NCI-H345 treated with DMSO at 0.1 percent for 48 hours (cell line): ENCODE measurements at regions not wholly inside any gene's neighbourhood (a gene's known extent, or its start where the extent isn't known, plus 50 kb on each side); places are given as distances from the start of the nearest gene placed in this dataset.

Source experiments
- DNase-seq: peaks from one replicate; lab custom pipeline; 2025; ENCODE audit not compliant: unreplicated experiment; lab: John Stamatoyannopoulos, UW

DNA sequence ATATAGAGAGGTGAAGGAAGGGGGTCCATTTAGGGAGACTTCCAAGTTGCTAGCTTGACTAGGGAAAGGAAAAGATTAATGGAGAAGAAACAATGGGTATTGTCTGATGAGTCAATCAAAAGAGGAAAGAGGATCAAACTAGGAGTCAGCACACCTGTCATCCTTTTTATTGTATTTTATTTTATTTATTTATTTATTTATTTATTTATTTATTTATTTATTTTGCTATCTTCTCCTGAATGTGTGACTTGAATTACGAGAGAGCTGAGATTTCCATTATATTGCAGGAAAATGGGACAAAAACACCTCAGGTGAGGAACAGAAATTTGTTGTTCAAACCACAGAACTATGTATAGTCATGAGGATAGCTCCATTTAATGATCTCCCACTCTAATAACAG is 58.9 kb downstream of the NUDT11 start:
- no peak for DNase-seq

DNA sequence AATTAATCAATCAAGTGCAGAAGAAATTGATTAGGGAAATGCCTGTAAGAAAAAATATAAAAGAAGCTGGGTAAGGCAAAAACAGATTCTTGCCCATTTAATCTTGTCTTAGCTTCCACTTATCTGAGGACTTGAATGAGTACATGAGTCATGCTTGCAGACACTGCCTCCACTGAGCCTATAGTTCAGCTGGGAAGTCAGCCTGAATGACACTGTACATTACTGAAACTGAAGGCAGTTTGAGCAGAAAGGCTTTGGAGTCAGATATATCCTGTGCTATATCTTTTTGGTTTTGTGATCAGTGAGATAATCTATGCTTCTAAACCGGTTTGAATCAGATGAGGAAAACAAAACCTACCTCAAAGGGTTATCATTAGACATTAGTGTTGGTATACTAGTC is 61.3 kb downstream of the NUDT11 start:
- no peak for DNase-seq

DNA sequence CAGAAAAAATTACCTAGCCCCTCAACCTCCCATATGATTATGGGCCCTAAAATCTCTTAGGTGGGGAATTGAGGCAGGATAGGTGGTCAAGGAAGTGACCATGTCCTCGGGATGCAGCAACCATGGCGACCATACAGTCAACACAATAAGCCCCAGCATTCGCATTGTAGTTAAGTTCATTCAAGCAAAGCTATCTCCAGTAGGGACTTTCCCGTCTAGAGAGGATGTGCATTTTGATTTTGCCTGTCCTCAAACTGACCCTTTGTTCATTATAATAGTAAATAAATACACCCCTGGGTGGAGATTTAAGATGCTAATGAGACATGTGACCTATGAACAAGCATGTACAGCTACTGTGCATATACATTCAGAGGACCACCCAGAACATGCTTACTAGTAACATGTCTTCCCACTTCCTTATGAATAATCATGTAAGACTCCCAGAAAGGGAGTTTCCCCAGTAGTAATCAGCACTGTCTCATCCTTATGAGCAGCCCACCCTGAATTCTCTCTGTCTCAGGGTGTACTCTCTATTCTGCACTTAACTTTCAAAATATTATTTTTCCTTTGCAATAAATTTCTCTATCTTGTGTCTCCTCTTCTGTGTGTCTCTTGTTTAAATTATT is 74.3 kb downstream of the NUDT11 start:
- DNase-seq = no peak

DNA sequence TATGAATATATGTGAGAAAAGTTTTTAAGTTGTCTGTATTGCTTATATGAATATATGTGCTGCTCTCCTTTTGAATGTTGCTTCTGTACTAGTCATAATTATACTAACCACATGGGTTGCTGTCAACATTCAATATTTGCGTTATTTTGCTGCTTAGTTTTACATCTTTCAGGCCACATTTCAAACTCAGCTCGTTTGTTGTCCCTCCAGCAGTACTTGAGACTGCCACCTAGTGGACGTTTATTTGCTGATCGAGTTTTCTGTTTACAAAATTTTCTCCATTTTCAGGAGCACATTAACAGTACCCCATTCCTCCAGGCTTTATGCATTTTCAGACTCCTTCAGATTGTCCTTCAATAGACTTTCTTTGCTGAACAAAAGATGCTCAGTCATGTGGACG is 75.8 kb downstream of the NUDT11 start:
- DNase-seq = peak; percentile 14

DNA sequence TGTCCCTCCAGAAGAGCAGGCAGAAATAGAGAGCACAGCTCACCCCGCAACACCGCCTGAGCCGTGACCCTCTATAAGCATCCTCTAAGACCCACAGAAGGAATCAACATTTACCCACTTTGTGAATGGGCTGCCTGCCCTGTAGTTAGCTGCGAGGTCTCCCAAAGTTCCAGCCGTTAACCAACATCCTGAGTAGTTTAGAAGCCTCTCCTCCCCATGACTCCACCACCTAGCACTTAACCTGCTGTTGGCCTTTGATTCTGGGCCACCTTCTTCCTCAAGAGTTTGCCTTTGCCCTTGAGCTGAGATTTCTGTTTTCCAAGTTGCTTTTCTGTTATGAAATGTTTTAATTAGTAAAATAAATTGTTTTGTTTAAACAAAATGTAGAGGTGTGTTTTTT is 75.8 kb downstream of the NUDT10 start:
- DNase-seq = no peak

DNA sequence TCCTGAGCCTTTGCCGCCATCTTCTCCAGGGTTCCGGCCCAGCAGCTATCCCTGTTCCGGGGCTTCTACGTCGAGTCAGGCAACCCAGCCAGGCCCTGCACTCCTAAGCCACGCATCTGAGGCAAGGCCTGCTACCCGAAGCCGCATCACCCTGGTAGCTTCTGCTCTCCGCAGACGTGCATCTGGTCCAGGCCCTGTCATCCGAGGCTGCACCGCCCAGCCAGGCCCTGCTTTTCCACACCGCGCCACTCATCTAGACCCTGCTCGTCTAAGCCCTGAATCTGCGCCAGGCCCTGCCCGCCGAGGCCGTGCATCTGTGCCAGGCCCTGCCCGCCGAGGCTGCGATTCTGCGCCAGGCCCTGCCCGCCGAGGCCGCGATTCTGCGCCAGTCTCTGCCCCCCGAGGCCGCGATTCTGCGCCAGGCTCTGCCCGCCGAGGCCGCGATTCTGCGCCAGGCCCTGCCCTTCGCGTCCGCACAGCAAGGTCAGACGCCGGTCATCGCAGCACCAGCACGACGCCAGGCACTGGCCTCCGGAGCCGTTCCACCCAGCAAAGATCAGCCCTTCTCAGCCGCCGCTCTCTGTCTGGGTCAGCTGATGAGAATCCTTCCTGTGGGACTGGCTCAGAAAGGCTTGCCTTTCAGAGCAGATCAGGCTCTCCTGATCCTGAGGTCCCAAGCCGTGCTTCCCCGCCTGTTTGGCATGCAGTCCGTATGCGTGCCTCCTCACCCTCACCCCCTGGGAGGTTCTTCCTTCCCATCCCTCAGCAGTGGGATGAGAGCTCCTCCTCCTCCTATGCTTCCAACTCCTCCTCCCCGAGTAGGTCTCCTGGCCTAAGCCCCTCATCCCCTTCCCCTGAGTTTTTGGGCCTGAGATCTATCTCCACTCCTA is 75.1 kb downstream of the NUDT10 start:
- DNase-seq = no peak

DNA sequence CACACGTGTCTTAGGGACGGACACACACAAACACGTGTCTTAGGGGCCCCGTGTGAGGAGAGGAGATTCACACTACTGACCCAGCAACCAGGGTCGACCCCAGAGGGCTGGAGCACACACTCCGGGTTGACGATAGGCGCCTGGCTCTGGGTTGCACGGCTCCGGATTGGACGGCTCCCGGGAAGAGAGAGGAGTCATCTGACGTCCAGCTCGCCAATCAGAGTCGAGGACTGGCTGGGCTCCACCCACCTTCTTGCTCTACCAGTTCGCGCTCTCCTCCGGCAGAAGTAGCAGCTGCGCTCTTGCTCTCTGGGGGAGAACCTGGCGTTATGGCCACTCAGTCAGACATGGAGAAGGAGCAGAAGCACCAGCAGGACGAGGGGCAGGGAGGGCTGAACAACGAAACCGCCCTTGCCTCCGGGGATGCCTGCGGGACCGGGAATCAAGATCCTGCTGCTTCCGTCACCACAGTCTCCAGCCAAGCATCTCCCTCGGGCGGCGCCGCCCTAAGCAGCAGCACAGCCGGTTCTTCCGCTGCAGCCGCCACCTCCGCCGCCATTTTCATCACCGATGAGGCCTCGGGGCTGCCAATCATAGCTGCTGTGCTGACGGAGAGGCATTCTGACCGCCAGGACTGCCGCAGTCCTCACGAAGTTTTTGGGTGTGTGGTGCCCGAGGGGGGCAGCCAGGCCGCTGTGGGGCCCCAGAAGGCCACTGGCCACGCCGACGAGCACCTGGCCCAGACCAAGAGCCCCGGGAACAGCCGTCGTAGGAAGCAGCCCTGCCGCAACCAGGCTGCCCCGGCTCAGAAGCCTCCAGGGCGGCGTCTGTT is 74.3 kb downstream of the NUDT10 start:
- no peak for DNase-seq

DNA sequence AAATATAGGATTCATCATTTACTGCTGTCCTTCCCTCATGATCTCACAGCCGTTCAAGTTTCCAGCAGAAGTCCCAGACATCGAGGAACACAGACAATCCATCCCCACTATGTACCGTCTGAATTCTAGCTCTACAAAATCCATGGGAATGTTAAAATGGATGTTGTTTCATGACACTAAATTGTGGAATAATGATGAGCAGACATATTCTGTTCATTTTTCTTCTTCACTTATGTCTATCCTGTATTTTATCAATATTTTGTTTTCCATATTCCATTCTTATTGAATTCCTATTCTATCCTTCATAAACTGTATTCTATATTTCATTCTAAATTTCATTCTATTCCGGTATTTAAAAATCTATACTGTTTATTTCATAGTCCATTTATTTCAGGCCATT is 71.8 kb downstream of the NUDT10 start:
- no peak for DNase-seq

DNA sequence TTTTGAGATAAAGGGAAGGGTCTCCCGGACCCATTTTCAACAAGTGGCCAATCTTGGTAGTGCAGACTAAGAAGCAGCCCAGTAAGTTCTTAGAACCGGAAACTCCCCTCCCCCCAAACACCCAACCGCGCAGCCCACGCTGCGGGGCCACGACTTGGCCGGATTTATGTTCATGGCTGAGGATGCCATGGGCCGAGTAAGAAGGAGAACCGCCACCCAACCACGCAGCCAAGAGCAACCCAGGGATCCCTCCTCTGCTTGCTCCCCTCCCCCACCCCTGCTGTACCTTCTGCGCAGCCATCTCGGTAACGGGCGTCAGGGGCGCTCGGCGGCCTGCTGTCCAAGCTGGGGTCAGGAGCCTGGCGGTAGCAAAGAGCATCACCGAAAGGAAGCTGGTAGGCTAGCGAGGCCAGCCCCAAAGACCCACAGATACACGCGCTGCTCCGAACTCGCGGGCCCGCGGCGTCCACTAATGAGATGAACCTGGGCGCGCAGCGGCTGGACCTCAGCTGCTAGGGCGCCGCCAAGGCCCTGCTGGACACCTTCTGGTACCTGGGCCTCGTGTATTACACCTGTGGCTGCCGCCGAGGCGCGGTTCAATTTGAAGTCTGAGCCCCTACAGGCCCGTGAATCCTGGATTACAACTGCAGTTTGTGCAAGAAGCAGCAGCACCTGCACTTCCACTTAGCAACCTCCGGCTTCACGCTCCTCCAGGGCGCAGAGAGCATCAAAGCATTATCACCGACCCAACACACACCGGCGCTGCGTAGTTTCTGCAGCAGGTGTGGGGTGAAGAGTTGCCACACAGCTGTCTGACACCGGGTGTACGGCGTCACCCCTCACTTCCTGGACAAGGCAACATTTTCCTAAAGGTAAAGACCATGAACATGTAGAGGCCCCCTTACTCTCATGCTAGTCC is 63.4 kb downstream of the NUDT10 start:
- no peak for DNase-seq

DNA sequence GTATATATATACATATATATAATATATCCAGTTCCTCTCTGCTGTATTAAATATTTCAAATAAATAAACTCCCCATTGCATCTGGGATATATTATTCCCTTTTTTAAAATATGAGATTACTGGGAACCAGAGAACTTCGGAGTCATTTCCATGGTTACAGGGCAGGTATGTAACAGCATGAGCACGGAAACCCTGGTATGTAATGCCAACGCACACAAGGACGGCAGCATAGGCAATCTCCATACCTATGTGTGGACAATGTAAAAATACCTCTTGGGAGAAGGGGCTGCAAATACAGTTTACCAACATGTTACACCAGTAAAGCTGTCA is 62.8 kb downstream of the NUDT10 start:
- DNase-seq = no peak
